ENCODE measurements at regions not wholly inside any gene's neighbourhood (a gene's known extent, or its start where the extent isn't known, plus 50 kb on each side); places are given as distances from the start of the nearest gene placed in this dataset.

DNA sequence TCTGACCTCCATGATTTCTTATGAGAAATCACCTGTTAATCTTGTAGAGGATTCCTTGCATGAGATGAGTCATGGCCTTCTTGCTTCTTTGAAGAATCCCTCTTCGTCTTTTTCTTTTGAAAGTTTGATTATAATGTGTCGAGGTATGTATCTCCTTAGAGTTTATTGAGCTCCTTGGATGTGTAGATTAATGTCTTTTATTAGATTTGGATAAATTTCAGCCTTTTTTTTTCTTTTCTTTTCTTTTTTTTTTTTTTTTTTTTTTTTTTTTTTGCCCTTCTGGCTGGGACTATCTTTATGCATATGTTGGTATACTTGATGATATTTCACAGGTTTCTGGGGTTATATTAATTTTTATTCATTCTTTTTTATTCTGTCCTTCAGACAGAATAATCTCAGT lies 72.3 kb upstream of the ITGA4 start:
- CTCF ChIA-PET: no interaction called here
- POLR2A ChIA-PET: no interaction called here
- no peaks in the 10 kb centered on the region for H3K36me3 ChIP-seq (ENCODE audit: control insufficient read depth in 1 of 2, insufficient read depth in 2 of 2, low read length in 2 of 2)
- no peaks in the 10 kb centered on the region for H3K27me3 ChIP-seq (ENCODE audit: insufficient read depth, low read length)
- RAD21 ChIA-PET (ENCODE audit: low non-redundant PET in 1 of 2, low total read pairs in 2 of 2, uncharacterized antibody in 2 of 2, unreplicated experiment in 2 of 2): no interaction called here
- no peak for DNase-seq (ENCODE audit: low read depth, low spot score)
- H2AFZ ChIP-seq (ENCODE audit: low read depth, low read length, poor library complexity, severe bottlenecking): no peak overlapping the region
- H3K9me2 ChIP-seq (ENCODE audit: insufficient read depth): no peaks in the 10 kb centered on the region
- H3K9ac ChIP-seq (ENCODE audit: low read length): no peak overlapping the region
- H3K4me3 ChIP-seq (replicated peaks in 1 of 2; ENCODE audit: low read depth in 1 of 2, low read length in 2 of 2): no peak overlapping the region
- peaks cover 0 to 3% of the 10 kb centered on the region in 2 experiments; a peak in 1 of 4 replicates for H3K9me3 ChIP-seq (ENCODE audit: control insufficient read depth in 1 of 2, insufficient read depth in 1 of 2, low read depth in 1 of 2, low read length in 2 of 2)
- no peak for ATAC-seq
- no peak overlapping the region for H3K4me2 ChIP-seq (ENCODE audit: low read length)
- H3K27ac ChIP-seq (ENCODE audit: low read depth, low read length): no peak overlapping the region
- TF ChIP-seq CEBPB (IDR thresholded peaks at IDR 0.05; ENCODE audit: low read depth): no peak
- TF ChIP-seq RAD21 (IDR thresholded peaks at IDR 0.05; ENCODE audit: low read depth): no peak
- no peak for TF ChIP-seq EZH2 (IDR thresholded peaks at IDR 0.05)
- no peak for TF ChIP-seq ZNF274 (IDR thresholded peaks at IDR 0.05; ENCODE audit: low read depth, low read length)
- TF ChIP-seq, protein P1, sequence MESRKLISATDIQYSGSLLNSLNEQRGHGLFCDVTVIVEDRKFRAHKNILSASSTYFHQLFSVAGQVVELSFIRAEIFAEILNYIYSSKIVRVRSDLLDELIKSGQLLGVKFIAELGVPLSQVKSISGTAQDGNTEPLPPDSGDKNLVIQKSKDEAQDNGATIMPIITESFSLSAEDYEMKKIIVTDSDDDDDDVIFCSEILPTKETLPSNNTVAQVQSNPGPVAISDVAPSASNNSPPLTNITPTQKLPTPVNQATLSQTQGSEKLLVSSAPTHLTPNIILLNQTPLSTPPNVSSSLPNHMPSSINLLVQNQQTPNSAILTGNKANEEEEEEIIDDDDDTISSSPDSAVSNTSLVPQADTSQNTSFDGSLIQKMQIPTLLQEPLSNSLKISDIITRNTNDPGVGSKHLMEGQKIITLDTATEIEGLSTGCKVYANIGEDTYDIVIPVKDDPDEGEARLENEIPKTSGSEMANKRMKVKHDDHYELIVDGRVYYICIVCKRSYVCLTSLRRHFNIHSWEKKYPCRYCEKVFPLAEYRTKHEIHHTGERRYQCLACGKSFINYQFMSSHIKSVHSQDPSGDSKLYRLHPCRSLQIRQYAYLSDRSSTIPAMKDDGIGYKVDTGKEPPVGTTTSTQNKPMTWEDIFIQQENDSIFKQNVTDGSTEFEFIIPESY (IDR thresholded peaks at IDR 0.05; ENCODE audit: extremely low read depth, insufficient replicate concordance, low read length): no peak
- TF ChIP-seq SIN3A (IDR thresholded peaks at IDR 0.05; ENCODE audit: low read depth): no peak
- no peaks in the 10 kb centered on the region for H3K4me1 ChIP-seq (ENCODE audit: control insufficient read depth in 1 of 2, insufficient read depth in 2 of 2, low read length in 2 of 2)
- no peaks in the 10 kb centered on the region for H4K20me1 ChIP-seq (ENCODE audit: insufficient read depth)
- intact Hi-C loops (cut with micrococcal nuclease): no loop called here
- no peaks in the 10 kb centered on the region for H3K79me2 ChIP-seq (ENCODE audit: insufficient read depth, low read length)
- BruUV-seq (replicated peaks): no TSS peak

DNA sequence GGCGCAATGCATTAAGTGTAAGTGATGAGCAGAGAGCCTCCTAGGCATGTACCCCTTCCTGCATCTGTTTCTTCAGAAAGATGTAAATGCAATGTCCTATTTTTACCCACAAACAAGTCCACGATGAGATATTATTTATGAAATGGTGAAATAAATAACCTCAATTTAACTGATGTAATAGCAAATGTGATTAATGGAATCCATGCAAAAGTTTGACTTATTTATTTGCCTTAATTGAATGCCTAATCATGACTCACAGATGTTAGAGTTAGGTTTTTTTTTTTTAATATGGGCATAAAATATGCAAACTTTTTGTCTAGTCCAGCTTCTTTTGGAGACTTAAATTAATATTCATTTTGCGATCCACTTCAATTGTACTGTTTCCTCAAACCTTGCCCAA lies 67.7 kb upstream of the ITGA4 start:
- no peaks in the 10 kb centered on the region for H3K36me3 ChIP-seq (ENCODE audit: control insufficient read depth in 1 of 2, insufficient read depth in 2 of 2, low read length in 2 of 2)
- peaks cover 0 to 3% of the 10 kb centered on the region in 2 experiments; a peak in 1 of 4 replicates for H3K9me3 ChIP-seq (ENCODE audit: control insufficient read depth in 1 of 2, insufficient read depth in 1 of 2, low read depth in 1 of 2, low read length in 2 of 2)
- no peak overlapping the region for H2AFZ ChIP-seq (ENCODE audit: low read depth, low read length, poor library complexity, severe bottlenecking)
- no peaks in the 10 kb centered on the region for H3K27me3 ChIP-seq (ENCODE audit: insufficient read depth, low read length)
- ChIA-PET POLR2A (no interaction called here), RAD21 (ENCODE audit: low non-redundant PET in 1 of 2, low total read pairs in 2 of 2, uncharacterized antibody in 2 of 2, unreplicated experiment in 2 of 2) (no interaction called here), CTCF (no interaction called here)
- H3K9me2 ChIP-seq (ENCODE audit: insufficient read depth): no peaks in the 10 kb centered on the region
- ATAC-seq: no peak
- no peak overlapping the region for H3K27ac ChIP-seq (ENCODE audit: low read depth, low read length)
- H3K4me2 ChIP-seq (ENCODE audit: low read length): no peak overlapping the region
- intact Hi-C loops (cut with micrococcal nuclease): no loop called here
- no peaks in the 10 kb centered on the region for H4K20me1 ChIP-seq (ENCODE audit: insufficient read depth)
- no peak overlapping the region for H3K9ac ChIP-seq (ENCODE audit: low read length)
- DNase-seq (ENCODE audit: low read depth, low spot score): no peak
- peaks cover 3 to 6% of the 10 kb centered on the region in 2 experiments; a peak in 3 of 4 replicates for H3K4me1 ChIP-seq (ENCODE audit: control insufficient read depth in 1 of 2, insufficient read depth in 2 of 2, low read length in 2 of 2)
- H3K4me3 ChIP-seq (replicated peaks in 1 of 2; ENCODE audit: low read depth in 1 of 2, low read length in 2 of 2): no peak overlapping the region
- no peaks in the 10 kb centered on the region for H3K79me2 ChIP-seq (ENCODE audit: insufficient read depth, low read length)
- BruUV-seq (replicated peaks): no TSS peak
- TF ChIP-seq CEBPB (IDR thresholded peaks at IDR 0.05; ENCODE audit: low read depth): no peak
- no peak for TF ChIP-seq POLR2AphosphoS5 (IDR thresholded peaks at IDR 0.05; ENCODE audit: low read depth, low read length)
- TF ChIP-seq JUND (IDR thresholded peaks at IDR 0.05): no peak
- TF ChIP-seq, protein P2, sequence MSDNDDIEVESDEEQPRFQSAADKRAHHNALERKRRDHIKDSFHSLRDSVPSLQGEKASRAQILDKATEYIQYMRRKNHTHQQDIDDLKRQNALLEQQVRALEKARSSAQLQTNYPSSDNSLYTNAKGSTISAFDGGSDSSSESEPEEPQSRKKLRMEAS (IDR thresholded peaks at IDR 0.05): no peak
- no peak for TF ChIP-seq SP1 (IDR thresholded peaks at IDR 0.05; ENCODE audit: low read depth)
- TF ChIP-seq, protein P3, sequence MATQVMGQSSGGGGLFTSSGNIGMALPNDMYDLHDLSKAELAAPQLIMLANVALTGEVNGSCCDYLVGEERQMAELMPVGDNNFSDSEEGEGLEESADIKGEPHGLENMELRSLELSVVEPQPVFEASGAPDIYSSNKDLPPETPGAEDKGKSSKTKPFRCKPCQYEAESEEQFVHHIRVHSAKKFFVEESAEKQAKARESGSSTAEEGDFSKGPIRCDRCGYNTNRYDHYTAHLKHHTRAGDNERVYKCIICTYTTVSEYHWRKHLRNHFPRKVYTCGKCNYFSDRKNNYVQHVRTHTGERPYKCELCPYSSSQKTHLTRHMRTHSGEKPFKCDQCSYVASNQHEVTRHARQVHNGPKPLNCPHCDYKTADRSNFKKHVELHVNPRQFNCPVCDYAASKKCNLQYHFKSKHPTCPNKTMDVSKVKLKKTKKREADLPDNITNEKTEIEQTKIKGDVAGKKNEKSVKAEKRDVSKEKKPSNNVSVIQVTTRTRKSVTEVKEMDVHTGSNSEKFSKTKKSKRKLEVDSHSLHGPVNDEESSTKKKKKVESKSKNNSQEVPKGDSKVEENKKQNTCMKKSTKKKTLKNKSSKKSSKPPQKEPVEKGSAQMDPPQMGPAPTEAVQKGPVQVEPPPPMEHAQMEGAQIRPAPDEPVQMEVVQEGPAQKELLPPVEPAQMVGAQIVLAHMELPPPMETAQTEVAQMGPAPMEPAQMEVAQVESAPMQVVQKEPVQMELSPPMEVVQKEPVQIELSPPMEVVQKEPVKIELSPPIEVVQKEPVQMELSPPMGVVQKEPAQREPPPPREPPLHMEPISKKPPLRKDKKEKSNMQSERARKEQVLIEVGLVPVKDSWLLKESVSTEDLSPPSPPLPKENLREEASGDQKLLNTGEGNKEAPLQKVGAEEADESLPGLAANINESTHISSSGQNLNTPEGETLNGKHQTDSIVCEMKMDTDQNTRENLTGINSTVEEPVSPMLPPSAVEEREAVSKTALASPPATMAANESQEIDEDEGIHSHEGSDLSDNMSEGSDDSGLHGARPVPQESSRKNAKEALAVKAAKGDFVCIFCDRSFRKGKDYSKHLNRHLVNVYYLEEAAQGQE (IDR thresholded peaks at IDR 0.05; ENCODE audit: low read depth): no peak
- no peak for TF ChIP-seq YY1 (IDR thresholded peaks at IDR 0.05; ENCODE audit: extremely low read depth, insufficient replicate concordance, low read depth, low read length)
- no peak for TF ChIP-seq EGR1 (IDR thresholded peaks at IDR 0.05; ENCODE audit: low read depth)
- no peak for TF ChIP-seq RAD21 (IDR thresholded peaks at IDR 0.05; ENCODE audit: low read depth)
- TF ChIP-seq SRF (IDR thresholded peaks at IDR 0.05; ENCODE audit: low read depth): no peak
- TF ChIP-seq POLR2A (IDR thresholded peaks at IDR 0.05; ENCODE audit: borderline replicate concordance, extremely low read depth, insufficient read depth, insufficient read length): no peak
- no peak for TF ChIP-seq ELF1 (IDR thresholded peaks at IDR 0.05; ENCODE audit: borderline replicate concordance, low read depth)
- TF ChIP-seq ZNF274 (IDR thresholded peaks at IDR 0.05; ENCODE audit: low read depth, low read length): no peak

All from HCT116 (cell line).